ENCODE measurements at regions not wholly inside any gene's neighbourhood (a gene's known extent, or its start where the extent isn't known, plus 50 kb on each side); places are given as distances from the start of the nearest gene placed in this dataset.

GRCh38 chr6:27076116-27076515 lies 171.4 kb upstream of the PRSS16 start:
- DNase-seq: no peak
- in situ Hi-C loops (cut with HindIII; ENCODE audit: low pct_ligation_motif_present, low pct_unique_long_range_greater_than_20kb, low sequenced_read_pairs): no loop called here

GRCh38 chr6:27078734-27079357 lies 168.7 kb upstream of the PRSS16 start:
- DNase-seq: peak; percentile 56
- in situ Hi-C loops (cut with HindIII; ENCODE audit: low pct_ligation_motif_present, low pct_unique_long_range_greater_than_20kb, low sequenced_read_pairs): no loop called here

DNA sequence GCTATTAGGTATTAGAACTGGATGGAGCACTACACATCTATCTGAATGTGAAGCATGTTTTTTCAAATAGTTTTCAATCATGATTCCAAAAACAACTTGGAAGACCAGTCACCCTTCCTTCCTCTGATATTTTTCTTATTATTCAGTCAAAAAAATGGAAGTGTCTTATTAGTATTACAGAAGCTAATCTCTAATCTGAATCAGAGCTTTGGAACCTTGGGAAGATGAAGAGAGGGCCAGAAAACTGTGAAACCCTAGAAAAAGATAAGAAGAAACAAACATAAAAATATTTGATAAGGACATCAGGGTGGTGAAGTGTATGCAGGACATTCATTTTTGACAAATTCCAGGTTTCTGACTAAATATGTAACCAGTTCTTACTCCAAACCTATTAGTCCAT lies 166.3 kb upstream of the PRSS16 start:
- DNase-seq: no peak
- in situ Hi-C loops (cut with HindIII; ENCODE audit: low pct_ligation_motif_present, low pct_unique_long_range_greater_than_20kb, low sequenced_read_pairs): no loop called here

DNA sequence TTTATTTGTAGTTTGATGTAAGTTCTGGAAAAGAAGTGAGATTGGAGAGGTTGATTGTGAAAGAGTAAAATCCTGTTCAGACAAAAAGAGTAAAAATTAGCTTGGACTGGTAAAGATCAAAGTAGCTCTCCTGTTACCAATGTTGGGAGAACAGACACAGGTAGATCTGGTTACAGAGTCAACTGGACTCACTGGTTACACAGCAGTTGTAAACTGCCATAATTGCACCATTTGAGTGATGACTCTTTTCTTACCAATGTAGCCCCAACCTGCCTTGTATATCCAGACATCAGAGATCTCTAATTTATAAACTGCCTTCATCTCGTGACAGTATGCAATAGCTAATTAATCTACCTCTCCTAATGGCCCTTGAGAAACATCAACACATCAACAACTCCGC lies 165.6 kb upstream of the PRSS16 start:
- in situ Hi-C loops (cut with HindIII; ENCODE audit: low pct_ligation_motif_present, low pct_unique_long_range_greater_than_20kb, low sequenced_read_pairs): no loop called here
- DNase-seq: no peak

- in situ Hi-C loops (cut with HindIII; ENCODE audit: low pct_ligation_motif_present, low pct_unique_long_range_greater_than_20kb, low sequenced_read_pairs): no loop called here
- DNase-seq: no peak
Observed at GRCh38 chr6:27088068-27088467, 159.4 kb upstream of the PRSS16 start.

GRCh38 chr6:27091661-27092315 lies 155.7 kb upstream of the PRSS16 start:
- in situ Hi-C loops (cut with HindIII; ENCODE audit: low pct_ligation_motif_present, low pct_unique_long_range_greater_than_20kb, low sequenced_read_pairs): no loop called here
- peak; percentile 78 for DNase-seq

- in situ Hi-C loops (cut with HindIII; ENCODE audit: low pct_ligation_motif_present, low pct_unique_long_range_greater_than_20kb, low sequenced_read_pairs): no loop called here
- DNase-seq: peak; percentile 25
Observed at GRCh38 chr6:27092316-27092692, 155.2 kb upstream of the PRSS16 start.

DNA sequence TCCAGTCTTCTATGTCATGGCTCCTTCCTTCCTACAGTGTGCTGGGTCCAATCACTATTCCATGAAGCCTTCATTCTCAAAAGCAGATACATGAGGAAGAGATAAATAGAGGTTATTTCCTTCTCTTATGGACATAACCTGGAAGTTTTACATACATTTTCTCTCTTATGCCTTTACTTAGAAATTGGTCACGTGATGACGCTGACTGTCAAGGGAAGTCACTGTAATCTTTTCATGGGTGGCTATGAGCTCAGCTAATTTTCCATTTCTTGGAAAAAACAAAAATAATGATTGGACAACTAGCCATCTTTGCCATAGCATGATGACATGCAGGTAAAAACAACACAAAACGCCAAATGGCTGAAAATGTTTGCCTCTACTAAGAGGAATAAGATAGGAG lies 151.6 kb upstream of the PRSS16 start:
- DNase-seq: no peak
- in situ Hi-C loops (cut with HindIII; ENCODE audit: low pct_ligation_motif_present, low pct_unique_long_range_greater_than_20kb, low sequenced_read_pairs): no loop called here

DNA sequence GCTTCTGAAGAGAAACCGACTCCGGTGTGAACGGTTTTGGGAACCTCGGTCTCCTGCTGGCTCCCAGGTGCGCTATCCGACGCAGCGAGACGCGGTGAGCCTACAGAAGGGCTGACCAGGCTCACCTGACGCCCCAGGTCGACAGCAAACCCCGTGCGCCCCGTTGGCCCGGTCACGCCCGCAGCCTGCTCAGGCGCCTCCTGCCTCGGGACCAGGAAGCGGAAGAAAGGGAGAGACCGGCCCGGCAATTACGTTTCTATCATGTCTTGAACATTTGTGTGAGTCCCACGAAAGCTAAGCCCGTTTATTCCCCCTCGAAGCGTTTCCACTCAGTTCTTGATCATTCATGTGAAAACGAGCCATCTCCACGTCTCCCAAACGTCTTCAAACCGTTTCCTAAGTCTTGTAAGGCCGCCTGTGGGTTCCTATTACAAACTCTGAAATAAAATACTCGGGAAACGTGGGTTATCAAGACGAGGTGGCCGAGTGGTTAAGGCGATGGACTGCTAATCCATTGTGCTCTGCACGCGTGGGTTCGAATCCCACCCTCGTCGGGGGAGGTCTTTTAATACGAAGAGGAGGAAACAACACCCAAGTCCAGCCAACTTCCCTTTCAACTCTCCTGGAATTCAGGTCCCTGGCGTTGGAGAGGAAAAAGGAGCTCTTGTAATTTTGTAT lies 150.5 kb upstream of the PRSS16 start:
- no peak for DNase-seq
- in situ Hi-C loops (cut with HindIII; ENCODE audit: low pct_ligation_motif_present, low pct_unique_long_range_greater_than_20kb, low sequenced_read_pairs): no loop called here

GRCh38 chr6:27098956-27099355 lies 148.5 kb upstream of the PRSS16 start:
- no peak for DNase-seq
- in situ Hi-C loops (cut with HindIII; ENCODE audit: low pct_ligation_motif_present, low pct_unique_long_range_greater_than_20kb, low sequenced_read_pairs): no loop called here

DNA sequence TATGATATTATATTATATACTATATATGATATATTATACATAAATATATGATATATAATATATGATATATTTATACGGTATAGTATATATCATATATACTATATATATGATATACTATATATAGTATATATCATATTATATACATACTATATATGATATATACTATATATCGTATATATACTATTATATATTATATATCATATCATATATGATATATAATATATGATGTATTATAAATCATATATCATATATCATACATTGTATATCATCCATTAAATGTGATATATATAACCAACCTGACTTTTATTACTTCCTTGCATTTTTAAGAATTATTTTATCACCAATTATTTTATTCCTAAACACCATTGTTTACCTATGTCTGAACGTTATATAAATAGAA lies 146.6 kb upstream of the PRSS16 start:
- no peak for DNase-seq
- in situ Hi-C loops (cut with HindIII; ENCODE audit: low pct_ligation_motif_present, low pct_unique_long_range_greater_than_20kb, low sequenced_read_pairs): no loop called here

- no peak for DNase-seq
- in situ Hi-C loops (cut with HindIII; ENCODE audit: low pct_ligation_motif_present, low pct_unique_long_range_greater_than_20kb, low sequenced_read_pairs): no loop called here
Observed at GRCh38 chr6:27101824-27102223, 145.7 kb upstream of the PRSS16 start.

GRCh38 chr6:27106382-27106781 lies 141.1 kb upstream of the PRSS16 start:
- DNase-seq: no peak
- in situ Hi-C loops (cut with HindIII; ENCODE audit: low pct_ligation_motif_present, low pct_unique_long_range_greater_than_20kb, low sequenced_read_pairs): no loop called here

DNA sequence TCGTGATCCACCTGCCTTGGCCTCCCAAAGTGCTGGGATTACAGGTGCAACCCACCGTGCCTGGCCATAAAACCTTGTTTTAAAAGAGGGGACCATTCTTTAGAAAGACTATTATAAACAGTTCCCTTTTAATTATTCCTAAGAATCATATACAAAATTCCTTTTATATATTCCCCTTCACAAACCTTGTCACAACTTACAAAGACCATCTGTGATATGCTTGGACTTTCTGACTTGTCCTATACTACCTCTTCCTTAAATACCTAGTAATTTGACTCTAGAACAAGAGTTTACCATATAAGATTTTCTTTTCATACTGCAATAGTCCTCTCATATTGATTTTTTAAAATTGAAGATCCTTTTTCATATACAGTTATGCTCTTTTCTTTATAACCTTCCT lies 135.8 kb upstream of the PRSS16 start:
- in situ Hi-C loops (cut with HindIII; ENCODE audit: low pct_ligation_motif_present, low pct_unique_long_range_greater_than_20kb, low sequenced_read_pairs): no loop called here
- DNase-seq: no peak

- in situ Hi-C loops (cut with HindIII; ENCODE audit: low pct_ligation_motif_present, low pct_unique_long_range_greater_than_20kb, low sequenced_read_pairs): no loop called here
- DNase-seq: no peak
Observed at GRCh38 chr6:27112974-27113373, 134.5 kb upstream of the PRSS16 start.

DNA sequence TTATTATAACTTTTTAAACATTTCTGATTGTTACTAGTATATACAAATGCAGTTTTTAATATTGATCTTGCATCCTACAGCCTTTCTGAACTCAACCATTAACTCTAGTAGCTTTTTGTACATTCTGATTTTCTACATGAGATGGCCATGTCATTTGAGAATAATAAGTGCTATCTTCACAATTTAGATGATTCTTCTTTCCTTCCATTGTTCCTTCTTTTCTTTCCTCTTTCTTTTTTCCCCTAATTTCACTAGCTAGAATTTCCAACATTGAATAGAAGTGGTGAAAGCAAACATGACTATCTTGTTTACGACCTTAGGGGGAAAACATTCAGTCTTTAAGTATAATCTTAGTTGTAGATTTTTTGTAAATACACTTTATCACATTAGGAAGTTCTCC lies 128.2 kb upstream of the PRSS16 start:
- DNase-seq: no peak
- in situ Hi-C loops (cut with HindIII; ENCODE audit: low pct_ligation_motif_present, low pct_unique_long_range_greater_than_20kb, low sequenced_read_pairs): no loop called here

- DNase-seq: no peak
- in situ Hi-C loops (cut with HindIII; ENCODE audit: low pct_ligation_motif_present, low pct_unique_long_range_greater_than_20kb, low sequenced_read_pairs): no loop called here
Observed at GRCh38 chr6:27119761-27120160, 127.7 kb upstream of the PRSS16 start.

DNA sequence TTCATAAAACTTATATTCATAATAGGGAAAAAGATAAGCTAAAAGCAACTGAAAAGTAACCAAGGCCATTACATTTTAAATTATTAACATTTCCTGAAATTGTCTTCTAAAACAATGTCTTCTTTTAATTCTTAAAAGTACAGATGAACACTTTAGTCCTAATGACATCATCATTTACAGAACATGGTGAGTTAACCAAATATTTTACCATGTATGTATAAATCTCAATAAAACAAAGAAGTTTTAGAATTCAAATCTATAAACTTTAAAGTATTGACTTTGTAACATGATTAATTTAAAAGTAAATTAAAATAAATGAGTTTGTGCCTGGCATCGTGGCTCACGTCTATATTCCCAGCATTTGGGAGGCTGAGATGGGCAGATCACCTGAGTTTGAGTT lies 125.9 kb upstream of the PRSS16 start:
- in situ Hi-C loops (cut with HindIII; ENCODE audit: low pct_ligation_motif_present, low pct_unique_long_range_greater_than_20kb, low sequenced_read_pairs): no loop called here
- DNase-seq: no peak

DNA sequence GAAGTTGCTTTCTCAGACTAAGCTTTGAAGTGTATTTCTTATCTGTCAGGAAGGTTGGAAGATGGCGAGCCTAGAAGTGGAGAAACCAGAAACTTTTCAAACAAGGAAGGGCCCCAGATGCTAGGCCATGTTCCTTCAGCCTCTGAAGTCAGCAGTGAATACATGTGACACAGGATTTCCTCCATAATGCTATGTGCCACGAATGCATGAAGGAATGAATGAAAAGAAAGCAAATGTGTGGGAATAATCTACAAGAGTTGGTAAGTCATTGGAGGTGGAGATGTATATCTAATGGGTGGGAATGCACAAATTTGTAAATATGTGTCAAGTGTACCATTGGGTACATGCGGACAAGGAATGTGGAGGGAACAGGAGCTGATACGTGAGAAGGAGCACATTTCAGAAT lies 123.2 kb upstream of the PRSS16 start:
- no peak for DNase-seq
- in situ Hi-C loops (cut with HindIII; ENCODE audit: low pct_ligation_motif_present, low pct_unique_long_range_greater_than_20kb, low sequenced_read_pairs): no loop called here
